Lung (tissue), 11 donors: ENCODE measurements at regions not wholly inside any gene's neighbourhood (a gene's known extent, or its start where the extent isn't known, plus 50 kb on each side); places are given as distances from the start of the nearest gene placed in this dataset.

Experiments
- ATAC-seq: fragments of 200-7000 bp; cut with Tn5 transposase; one replicate; pipeline ENCODE4 v1.9.1; 2020; ENCODE audit warnings: moderate number of reproducible peaks; ENCODE audit not compliant: insufficient read depth, low FRiP score
- DNase-seq, 3 donors: peaks; one replicate each; pipeline ENCODE4 v3.0.0-alpha.2; 2013 to 2017
- H3K27ac ChIP-seq, 2 donors: one replicate each; pipeline ENCODE4 v1.5.1; 2013; ENCODE audit warnings: mild to moderate bottlenecking in 2 of 2, moderate library complexity in 2 of 2, control low read depth in 1 of 2, inconsistent platforms in 1 of 2, low read depth in 1 of 2, low read length in 1 of 2
- H3K27me3 ChIP-seq, 3 donors: one replicate each; pipeline ENCODE4 v1.5.1; 2013; ENCODE audit warnings: low read length in 2 of 3; ENCODE audit not compliant: control insufficient read depth in 3 of 3, insufficient read depth in 3 of 3
- H3K36me3 ChIP-seq, 4 donors: one replicate each; pipeline ENCODE4 v1.5.1; 2013; ENCODE audit warnings: low read length in 4 of 4, mild to moderate bottlenecking in 1 of 4, moderate library complexity in 1 of 4; ENCODE audit not compliant: control insufficient read depth in 4 of 4, insufficient read depth in 4 of 4
- H3K4me1 ChIP-seq, 5 donors: one replicate each; pipeline ENCODE4 v1.5.1; 2013; ENCODE audit warnings: low read length in 5 of 5, mild to moderate bottlenecking in 2 of 5, moderate library complexity in 1 of 5; ENCODE audit not compliant: control insufficient read depth in 5 of 5, insufficient read depth in 5 of 5
- H3K4me3 ChIP-seq: one replicate; pipeline ENCODE4 v1.5.1; 2013; ENCODE audit warnings: mild to moderate bottlenecking, control low read depth, moderate library complexity
- H3K9ac ChIP-seq, 2 donors: one replicate each; pipeline ENCODE4 v1.5.1; 2013; ENCODE audit warnings: low read length in 2 of 2, control low read depth in 1 of 2; ENCODE audit not compliant: insufficient read depth in 1 of 2
- H3K9me3 ChIP-seq, 4 donors: one replicate each; pipeline ENCODE4 v1.5.1; 2013; ENCODE audit warnings: low read length in 3 of 4, mild to moderate bottlenecking in 1 of 4, moderate library complexity in 1 of 4; ENCODE audit not compliant: control insufficient read depth in 4 of 4, insufficient read depth in 3 of 4
- WGBS, 2 donors: extraction: QIAGEN DNeasy Blood & Tissue Kit; methylation state at CpG; one replicate each; pipeline ENCODE4 v1.1.7; 2013; 5-methylcytosine and 5-hydroxymethylcytosine counted together
- TF ChIP-seq, protein P1 (sequence below): IDR thresholded peaks from 2 replicates; pipeline ENCODE4 v1.5.1; 2012; ENCODE audit warnings: mild to moderate bottlenecking; ENCODE audit errors: control extremely low read depth, extremely low read depth
- donor health status: control.
- donor health status: control.
- donor health status: Bipolar disorder and iron deficiency.
- donor health status: healthy.
- donor health status: DM: yes; HTN: yes; CAD: no.

- Histone ChIP-seq H3K36me3 (no peaks in the 10 kb centered on the region), H3K27me3 (no peaks in the 10 kb centered on the region), H3K27ac (peak overlapping the region; percentile 35 to 48), H3K4me1 (peaks cover 4 to 14% (median 6%) of the 10 kb centered on the region in 5 donors), H3K9ac (no peak overlapping the region), H3K9me3 (no peaks in the 10 kb centered on the region), H3K4me3 (no peak overlapping the region)
- 79 to 84% methylated on average over 11 of the region's 11 CpGs for WGBS, 2 donors
- no peak for DNase-seq
- TF ChIP-seq, protein P1, sequence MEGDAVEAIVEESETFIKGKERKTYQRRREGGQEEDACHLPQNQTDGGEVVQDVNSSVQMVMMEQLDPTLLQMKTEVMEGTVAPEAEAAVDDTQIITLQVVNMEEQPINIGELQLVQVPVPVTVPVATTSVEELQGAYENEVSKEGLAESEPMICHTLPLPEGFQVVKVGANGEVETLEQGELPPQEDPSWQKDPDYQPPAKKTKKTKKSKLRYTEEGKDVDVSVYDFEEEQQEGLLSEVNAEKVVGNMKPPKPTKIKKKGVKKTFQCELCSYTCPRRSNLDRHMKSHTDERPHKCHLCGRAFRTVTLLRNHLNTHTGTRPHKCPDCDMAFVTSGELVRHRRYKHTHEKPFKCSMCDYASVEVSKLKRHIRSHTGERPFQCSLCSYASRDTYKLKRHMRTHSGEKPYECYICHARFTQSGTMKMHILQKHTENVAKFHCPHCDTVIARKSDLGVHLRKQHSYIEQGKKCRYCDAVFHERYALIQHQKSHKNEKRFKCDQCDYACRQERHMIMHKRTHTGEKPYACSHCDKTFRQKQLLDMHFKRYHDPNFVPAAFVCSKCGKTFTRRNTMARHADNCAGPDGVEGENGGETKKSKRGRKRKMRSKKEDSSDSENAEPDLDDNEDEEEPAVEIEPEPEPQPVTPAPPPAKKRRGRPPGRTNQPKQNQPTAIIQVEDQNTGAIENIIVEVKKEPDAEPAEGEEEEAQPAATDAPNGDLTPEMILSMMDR = no peak
- no peak for ATAC-seq
Observed at GRCh38 chr2:48105848-48106247, 199.6 kb upstream of the FBXO11 start.

DNA sequence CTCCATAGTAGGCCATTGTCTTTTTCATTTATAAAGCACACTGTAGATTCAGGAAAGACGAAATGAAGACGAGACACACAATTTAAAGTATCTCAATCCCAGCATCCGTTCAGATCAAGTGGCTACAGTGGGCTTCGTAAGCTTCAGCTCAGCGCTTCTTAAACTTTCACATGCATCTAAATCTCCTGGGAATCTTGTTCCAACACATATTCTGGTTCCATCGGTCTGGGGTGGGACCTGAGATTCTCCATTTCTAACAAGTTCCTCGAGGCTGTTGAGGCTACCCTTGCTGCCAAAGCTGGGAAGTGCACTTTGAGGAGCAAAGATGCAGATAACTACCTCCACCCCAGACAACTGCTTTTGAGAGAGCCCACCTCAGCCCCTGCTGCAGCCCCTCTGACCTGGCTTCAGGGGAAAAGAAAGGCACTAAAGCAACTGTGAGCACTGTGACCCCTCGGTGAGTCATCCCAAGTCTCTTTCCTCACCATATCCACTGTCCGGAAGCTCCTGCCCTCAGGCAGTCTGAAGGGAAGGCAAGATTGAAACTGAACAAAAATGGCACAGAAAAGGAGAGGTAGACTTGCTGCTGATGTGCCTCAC, 201.1 kb upstream of the FBXO11 start:
- 62 to 72% methylated on average over 9 of the region's 9 CpGs for WGBS, 2 donors
- no peak for DNase-seq
- no peak overlapping the region for H3K9ac ChIP-seq

DNA sequence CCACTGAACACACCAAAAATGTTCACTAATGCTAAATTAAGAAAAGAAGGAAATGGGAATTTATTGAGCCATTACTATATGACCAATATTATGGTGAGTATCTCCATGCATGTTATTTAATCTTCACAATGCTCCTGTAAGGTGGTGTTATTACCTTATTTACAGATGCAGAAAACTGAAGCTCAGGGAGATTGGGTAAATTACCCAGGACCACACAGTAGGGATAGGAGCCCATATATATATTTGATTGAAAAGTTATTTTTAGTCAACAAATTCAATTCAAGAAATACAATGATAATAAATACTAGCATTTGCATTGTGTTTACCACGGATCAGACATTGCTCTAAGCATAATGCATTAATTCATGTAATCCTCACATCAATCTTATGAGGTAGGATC, 202.2 kb upstream of the FBXO11 start:
- Histone ChIP-seq H3K27me3 (no peaks in the 10 kb centered on the region), H3K9me3 (no peaks in the 10 kb centered on the region), H3K36me3 (no peaks in the 10 kb centered on the region), H3K27ac (no peak overlapping the region), H3K4me1 (peaks cover 6 to 19% (median 8%) of the 10 kb centered on the region in 5 donors), H3K9ac (no peak overlapping the region), H3K4me3 (no peak overlapping the region)
- 89 to 95% methylated on average over 1 of the region's 1 CpG for WGBS, 2 donors
- TF ChIP-seq, protein P1 = no peak
- no peak for ATAC-seq
- no peak for DNase-seq

More for the DNA sequence above, 201.1 kb upstream of the FBXO11 start:
- no peak for ATAC-seq
- Histone ChIP-seq H3K9me3 (no peaks in the 10 kb centered on the region), H3K4me1 (peaks cover 4 to 19% (median 7%) of the 10 kb centered on the region in 5 donors), H3K4me3 (no peak overlapping the region), H3K27ac (peak overlapping the region; percentile 54 to 64), H3K36me3 (no peaks in the 10 kb centered on the region), H3K27me3 (no peaks in the 10 kb centered on the region)
- TF ChIP-seq, protein P1 = no peak
